ENCODE measurements at regions not wholly inside any gene's neighbourhood (a gene's known extent, or its start where the extent isn't known, plus 50 kb on each side); places are given as distances from the start of the nearest gene placed in this dataset.
"Not testable (repeated sequence)": the region's sequence is repeated elsewhere in the genome, so short reads cannot be mapped to it uniquely, and the experiment has no call there.

GRCh38 chr5:101136454-101136853 lies 233.4 kb upstream of the ST8SIA4 start:
- Histone ChIP-seq H3K36me3 (no peaks in the 10 kb centered on the region), H3K27me3 (replicated peaks) (no peaks in the 10 kb centered on the region), H3K9me3 (replicated peaks) (no peaks in the 10 kb centered on the region), H3K4me3 (no peak overlapping the region), H3K4me1 (replicated peaks) (no peaks in the 10 kb centered on the region), H3K27ac (no peak overlapping the region)
- no peak for DNase-seq (ENCODE audit: low read depth in 1 of 2, low spot score in 2 of 2)

- Histone ChIP-seq H3K27me3 (replicated peaks) (no peaks in the 10 kb centered on the region), H3K4me1 (replicated peaks) (no peaks in the 10 kb centered on the region), H3K27ac (no peak overlapping the region), H3K4me3 (no peak overlapping the region), H3K9me3 (replicated peaks) (no peaks in the 10 kb centered on the region), H3K36me3 (no peaks in the 10 kb centered on the region)
- DNase-seq (ENCODE audit: low read depth in 1 of 2, low spot score in 2 of 2) = no peak
Measured at GRCh38 chr5:101123363-101123762, 220.3 kb upstream of the ST8SIA4 start.

GRCh38 chr5:101112645-101113044 lies 209.6 kb upstream of the ST8SIA4 start:
- DNase-seq (ENCODE audit: low read depth in 1 of 2, low spot score in 2 of 2) = no peak
- no peaks in the 10 kb centered on the region for H3K4me1 ChIP-seq (replicated peaks)
- no peaks in the 10 kb centered on the region for H3K9me3 ChIP-seq (replicated peaks)
- no peak overlapping the region for H3K27ac ChIP-seq
- H3K4me3 ChIP-seq = no peak overlapping the region
- no peaks in the 10 kb centered on the region for H3K27me3 ChIP-seq (replicated peaks)
- H3K36me3 ChIP-seq = no peaks in the 10 kb centered on the region

- no peaks in the 10 kb centered on the region for H3K4me1 ChIP-seq (replicated peaks)
- H3K27me3 ChIP-seq (replicated peaks) = no peaks in the 10 kb centered on the region
- no peak overlapping the region for H3K4me3 ChIP-seq
- no peaks in the 10 kb centered on the region for H3K9me3 ChIP-seq (replicated peaks)
- DNase-seq (ENCODE audit: low read depth in 1 of 2, low spot score in 2 of 2) = no peak
- no peaks in the 10 kb centered on the region for H3K36me3 ChIP-seq
- no peak overlapping the region for H3K27ac ChIP-seq
Measured at GRCh38 chr5:101103874-101104273, 200.8 kb upstream of the ST8SIA4 start.

GRCh38 chr5:101102506-101102905 lies 199.4 kb upstream of the ST8SIA4 start:
- no peak for DNase-seq (ENCODE audit: low read depth in 1 of 2, low spot score in 2 of 2)
- no peaks in the 10 kb centered on the region for H3K9me3 ChIP-seq (replicated peaks)

GRCh38 chr5:101091902-101092301 lies 188.8 kb upstream of the ST8SIA4 start:
- Histone ChIP-seq H3K36me3 (no peaks in the 10 kb centered on the region), H3K27me3 (replicated peaks) (no peaks in the 10 kb centered on the region), H3K27ac (no peak overlapping the region), H3K4me1 (replicated peaks) (no peaks in the 10 kb centered on the region), H3K4me3 (no peak overlapping the region), H3K9me3 (replicated peaks) (no peaks in the 10 kb centered on the region)
- no peak for DNase-seq (ENCODE audit: low read depth in 1 of 2, low spot score in 2 of 2)

More at GRCh38 chr5:101102506-101102905, 199.4 kb upstream of the ST8SIA4 start:
- Histone ChIP-seq H3K27ac (no peak overlapping the region), H3K36me3 (no peaks in the 10 kb centered on the region), H3K4me1 (replicated peaks) (no peaks in the 10 kb centered on the region), H3K27me3 (replicated peaks) (no peaks in the 10 kb centered on the region), H3K4me3 (no peak overlapping the region)

- no peak overlapping the region for H3K4me3 ChIP-seq
- no peaks in the 10 kb centered on the region for H3K27me3 ChIP-seq (replicated peaks)
- H3K27ac ChIP-seq = no peak overlapping the region
- H3K36me3 ChIP-seq = no peaks in the 10 kb centered on the region
- H3K9me3 ChIP-seq (replicated peaks) = no peaks in the 10 kb centered on the region
- H3K4me1 ChIP-seq (replicated peaks) = no peaks in the 10 kb centered on the region
- no peak for DNase-seq (ENCODE audit: low read depth in 1 of 2, low spot score in 2 of 2)
Measured at GRCh38 chr5:101084353-101084752, 181.3 kb upstream of the ST8SIA4 start.

GRCh38 chr5:101080462-101081240 lies 177.6 kb upstream of the ST8SIA4 start:
- Histone ChIP-seq H3K4me1 (replicated peaks) (no peaks in the 10 kb centered on the region), H3K9me3 (replicated peaks) (no peaks in the 10 kb centered on the region), H3K27me3 (replicated peaks) (no peaks in the 10 kb centered on the region), H3K36me3 (no peaks in the 10 kb centered on the region), H3K4me3 (no peak overlapping the region), H3K27ac (no peak overlapping the region)
- DNase-seq (ENCODE audit: low read depth in 1 of 2, low spot score in 2 of 2) = no peak

- no peaks in the 10 kb centered on the region for H3K36me3 ChIP-seq
Measured at GRCh38 chr5:101068298-101068697, 165.2 kb upstream of the ST8SIA4 start.

GRCh38 chr5:101067429-101067828 lies 164.3 kb upstream of the ST8SIA4 start:
- Histone ChIP-seq H3K4me1 (replicated peaks) (no peaks in the 10 kb centered on the region), H3K27ac (no peak overlapping the region), H3K36me3 (no peaks in the 10 kb centered on the region), H3K4me3 (no peak overlapping the region), H3K9me3 (replicated peaks) (no peaks in the 10 kb centered on the region), H3K27me3 (replicated peaks) (no peaks in the 10 kb centered on the region)
- no peak for DNase-seq (ENCODE audit: low read depth in 1 of 2, low spot score in 2 of 2)

More at GRCh38 chr5:101068298-101068697, 165.2 kb upstream of the ST8SIA4 start:
- no peaks in the 10 kb centered on the region for H3K27me3 ChIP-seq (replicated peaks)
- no peaks in the 10 kb centered on the region for H3K4me1 ChIP-seq (replicated peaks)
- no peak for DNase-seq (ENCODE audit: low read depth in 1 of 2, low spot score in 2 of 2)
- no peaks in the 10 kb centered on the region for H3K9me3 ChIP-seq (replicated peaks)
- no peak overlapping the region for H3K4me3 ChIP-seq
- H3K27ac ChIP-seq = no peak overlapping the region

- Histone ChIP-seq H3K27ac (no peak overlapping the region), H3K36me3 (no peaks in the 10 kb centered on the region), H3K4me1 (replicated peaks) (no peaks in the 10 kb centered on the region), H3K4me3 (no peak overlapping the region), H3K27me3 (replicated peaks) (no peaks in the 10 kb centered on the region), H3K9me3 (replicated peaks) (no peaks in the 10 kb centered on the region)
- no peak for DNase-seq (ENCODE audit: low read depth in 1 of 2, low spot score in 2 of 2)
Measured at GRCh38 chr5:101062902-101063301, 159.8 kb upstream of the ST8SIA4 start.

GRCh38 chr5:101047181-101047580 lies 144.1 kb upstream of the ST8SIA4 start:
- Histone ChIP-seq H3K9me3 (replicated peaks) (no peaks in the 10 kb centered on the region), H3K36me3 (no peaks in the 10 kb centered on the region), H3K4me3 (no peak overlapping the region), H3K27me3 (replicated peaks) (no peaks in the 10 kb centered on the region), H3K27ac (no peak overlapping the region), H3K4me1 (replicated peaks) (no peaks in the 10 kb centered on the region)
- no peak for DNase-seq (ENCODE audit: low read depth in 1 of 2, low spot score in 2 of 2)

- Histone ChIP-seq H3K27ac (no peak overlapping the region), H3K36me3 (no peaks in the 10 kb centered on the region), H3K4me1 (replicated peaks) (no peaks in the 10 kb centered on the region), H3K9me3 (replicated peaks) (no peaks in the 10 kb centered on the region), H3K4me3 (no peak overlapping the region), H3K27me3 (replicated peaks) (no peaks in the 10 kb centered on the region; the same call in 1 of the 2 replicates)
- no peak for DNase-seq (ENCODE audit: low read depth in 1 of 2, low spot score in 2 of 2)
Measured at GRCh38 chr5:101045689-101046088, 142.6 kb upstream of the ST8SIA4 start.

- not testable (repeated sequence) for H3K4me1 ChIP-seq (replicated peaks); DNase-seq (ENCODE audit: low read depth in 1 of 2, low spot score in 2 of 2); H3K4me3 ChIP-seq; H3K36me3 ChIP-seq; H3K27ac ChIP-seq; H3K9me3 ChIP-seq (replicated peaks); H3K27me3 ChIP-seq (replicated peaks)
Measured at GRCh38 chr5:101040002-101040401, 136.9 kb upstream of the ST8SIA4 start.

- no peak for DNase-seq (ENCODE audit: low read depth in 1 of 2, low spot score in 2 of 2)
- no peaks in the 10 kb centered on the region for H3K4me1 ChIP-seq (replicated peaks)
- no peak overlapping the region for H3K27ac ChIP-seq
- H3K36me3 ChIP-seq = no peaks in the 10 kb centered on the region
- no peaks in the 10 kb centered on the region; the same call in 1 of the 2 replicates for H3K27me3 ChIP-seq (replicated peaks)
- H3K9me3 ChIP-seq (replicated peaks) = no peaks in the 10 kb centered on the region
- H3K4me3 ChIP-seq = no peak overlapping the region
Measured at GRCh38 chr5:101036778-101037177, 133.7 kb upstream of the ST8SIA4 start.

Data from SJSA1 (cell line).